ENCODE measurements at regions not wholly inside any gene's neighbourhood (a gene's known extent, or its start where the extent isn't known, plus 50 kb on each side); places are given as distances from the start of the nearest gene placed in this dataset.

- in situ Hi-C loops (cut with HindIII; ENCODE audit: low sequenced_read_pairs), result no loop called here
- no peak for DNase-seq (ENCODE audit: low read depth, low spot score)
- H3K4me3 ChIP-seq (ENCODE audit: low read depth, low read length), result no peak overlapping the region
- no peak for TF ChIP-seq CTCF (IDR thresholded peaks at IDR 0.05; ENCODE audit: low read depth, low read length)
Measured at GRCh38 chr7:96484091-96484490, 162.2 kb upstream of the SLC25A13 start.

- DNase-seq (ENCODE audit: low read depth, low spot score), result no peak
- in situ Hi-C loops (cut with HindIII; ENCODE audit: low sequenced_read_pairs), result no loop called here
Measured at GRCh38 chr7:96481796-96482195, 159.9 kb upstream of the SLC25A13 start.

GRCh38 chr7:96479015-96479645 is 157.2 kb upstream of the SLC25A13 start:
- no peak for DNase-seq (ENCODE audit: low read depth, low spot score)
- in situ Hi-C loops (cut with HindIII; ENCODE audit: low sequenced_read_pairs), result no loop called here
- no peak for TF ChIP-seq CTCF (IDR thresholded peaks at IDR 0.05; ENCODE audit: low read depth, low read length)
- no peak overlapping the region for H3K4me3 ChIP-seq (ENCODE audit: low read depth, low read length)

More at GRCh38 chr7:96481796-96482195, 159.9 kb upstream of the SLC25A13 start:
- H3K4me3 ChIP-seq (ENCODE audit: low read depth, low read length), result no peak overlapping the region
- no peak for TF ChIP-seq CTCF (IDR thresholded peaks at IDR 0.05; ENCODE audit: low read depth, low read length)

GRCh38 chr7:96471606-96472005 is 149.7 kb upstream of the SLC25A13 start:
- no peak overlapping the region for H3K4me3 ChIP-seq (ENCODE audit: low read depth, low read length)
- no peak for TF ChIP-seq CTCF (IDR thresholded peaks at IDR 0.05; ENCODE audit: low read depth, low read length)
- DNase-seq (ENCODE audit: low read depth, low spot score), result no peak
- in situ Hi-C loops (cut with HindIII; ENCODE audit: low sequenced_read_pairs), result no loop called here

- in situ Hi-C loops (cut with HindIII; ENCODE audit: low sequenced_read_pairs), result no loop called here
- DNase-seq (ENCODE audit: low read depth, low spot score), result no peak
- TF ChIP-seq CTCF (IDR thresholded peaks at IDR 0.05; ENCODE audit: low read depth, low read length), result no peak
- H3K4me3 ChIP-seq (ENCODE audit: low read depth, low read length), result no peak overlapping the region
Measured at GRCh38 chr7:96452146-96452545, 130.2 kb upstream of the SLC25A13 start.

- no peak for DNase-seq (ENCODE audit: low read depth, low spot score)
- no peak for TF ChIP-seq CTCF (IDR thresholded peaks at IDR 0.05; ENCODE audit: low read depth, low read length)
- no peak overlapping the region for H3K4me3 ChIP-seq (ENCODE audit: low read depth, low read length)
- in situ Hi-C loops (cut with HindIII; ENCODE audit: low sequenced_read_pairs), result no loop called here
Measured at GRCh38 chr7:96449094-96449493, 127.2 kb upstream of the SLC25A13 start.
